Inflammatory macrophage treated with lipopolysaccharide for 4 hours (primary cell): ENCODE measurements at regions not wholly inside any gene's neighbourhood (a gene's known extent, or its start where the extent isn't known, plus 50 kb on each side); places are given as distances from the start of the nearest gene placed in this dataset.

ENCODE experiments used
- DNase-seq: peaks from one replicate; pipeline ENCODE4 v3.0.0-alpha.2; 2020

- no peak for DNase-seq
Observed at GRCh38 chr9:126095546-126096190, 231.0 kb upstream of the MVB12B start.

GRCh38 chr9:126096340-126096739, 230.3 kb upstream of the MVB12B start:
- no peak for DNase-seq

GRCh38 chr9:126097679-126098078, 228.9 kb upstream of the MVB12B start:
- DNase-seq = no peak

- no peak for DNase-seq
Observed at GRCh38 chr9:126106404-126106803, 220.2 kb upstream of the MVB12B start.

- DNase-seq = no peak
Observed at GRCh38 chr9:126107693-126108092, 218.9 kb upstream of the MVB12B start.

GRCh38 chr9:126108240-126108639, 218.4 kb upstream of the MVB12B start:
- no peak for DNase-seq

- DNase-seq = no peak
Observed at GRCh38 chr9:126109575-126109974, 217.1 kb upstream of the MVB12B start.

- no peak for DNase-seq
Observed at GRCh38 chr9:126111556-126111955, 215.1 kb upstream of the MVB12B start.

- no peak for DNase-seq
Observed at GRCh38 chr9:126112135-126112720, 214.4 kb upstream of the MVB12B start.

- DNase-seq = no peak
Observed at GRCh38 chr9:126113176-126113575, 213.5 kb upstream of the MVB12B start.

- DNase-seq = no peak
Observed at GRCh38 chr9:126113756-126114408, 212.7 kb upstream of the MVB12B start.

GRCh38 chr9:126114409-126114760, 212.2 kb upstream of the MVB12B start:
- DNase-seq = no peak

- DNase-seq = no peak
Observed at GRCh38 chr9:126114850-126115460, 211.7 kb upstream of the MVB12B start.

GRCh38 chr9:126116351-126117157, 210.1 kb upstream of the MVB12B start:
- no peak for DNase-seq

GRCh38 chr9:126117158-126117425, 209.5 kb upstream of the MVB12B start:
- no peak for DNase-seq

GRCh38 chr9:126117631-126118030, 209.0 kb upstream of the MVB12B start:
- no peak for DNase-seq

GRCh38 chr9:126119731-126120130, 206.9 kb upstream of the MVB12B start:
- DNase-seq = no peak

GRCh38 chr9:126122901-126123616, 203.6 kb upstream of the MVB12B start:
- no peak for DNase-seq

- DNase-seq = no peak
Observed at GRCh38 chr9:126123927-126124326, 202.7 kb upstream of the MVB12B start.

GRCh38 chr9:126125177-126125576, 201.5 kb upstream of the MVB12B start:
- no peak for DNase-seq

- no peak for DNase-seq
Observed at GRCh38 chr9:126125577-126125976, 201.1 kb upstream of the MVB12B start.

GRCh38 chr9:126125992-126126409, 200.6 kb upstream of the MVB12B start:
- no peak for DNase-seq

GRCh38 chr9:126126807-126127206, 199.8 kb upstream of the MVB12B start:
- DNase-seq = no peak
